HG03060 (cell line): ENCODE measurements at regions not wholly inside any gene's neighbourhood (a gene's known extent, or its start where the extent isn't known, plus 50 kb on each side); places are given as distances from the start of the nearest gene placed in this dataset.

ENCODE experiments used
- ATAC-seq: cut with Tn5 transposase; IDR thresholded peaks from one replicate; pipeline ENCODE4 v1.9.1; 2021; ENCODE audit warnings: low read depth, moderate number of reproducible peaks; ENCODE audit not compliant: unreplicated experiment

DNA sequence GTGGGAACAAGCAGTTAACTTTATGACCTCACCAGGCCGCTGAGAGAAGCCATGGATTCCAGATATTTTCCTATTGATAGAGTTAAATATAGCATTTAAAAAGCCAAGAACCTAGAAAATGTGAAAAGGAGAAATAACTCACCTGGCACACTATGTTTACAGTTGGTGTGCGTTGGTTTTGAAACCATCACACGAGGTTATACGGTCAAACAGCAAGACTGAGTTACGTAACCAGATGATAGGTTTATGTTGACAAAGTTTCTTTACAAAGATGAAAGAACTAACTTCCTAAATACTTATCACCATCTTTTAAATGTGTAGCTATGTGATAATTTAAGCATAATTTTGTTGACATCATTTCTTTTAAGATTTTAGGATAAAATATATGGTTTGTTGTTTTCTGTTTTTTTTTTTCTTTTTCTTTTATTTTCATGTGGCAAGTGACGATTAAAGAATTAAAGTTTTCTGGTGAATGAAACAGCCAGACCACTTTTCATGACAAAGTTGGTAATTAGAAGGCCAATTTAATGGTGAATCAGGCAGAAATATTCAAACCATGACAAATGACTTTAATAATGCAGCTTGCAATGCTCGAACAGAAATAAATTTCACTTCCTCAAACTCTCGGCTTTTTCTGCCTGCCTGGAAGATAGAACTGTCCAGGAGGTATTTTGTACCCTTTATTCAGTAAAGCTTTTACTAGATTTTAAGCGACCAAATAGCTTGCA, 339.1 kb upstream of the OBI1 start:
- ATAC-seq = no peak

DNA sequence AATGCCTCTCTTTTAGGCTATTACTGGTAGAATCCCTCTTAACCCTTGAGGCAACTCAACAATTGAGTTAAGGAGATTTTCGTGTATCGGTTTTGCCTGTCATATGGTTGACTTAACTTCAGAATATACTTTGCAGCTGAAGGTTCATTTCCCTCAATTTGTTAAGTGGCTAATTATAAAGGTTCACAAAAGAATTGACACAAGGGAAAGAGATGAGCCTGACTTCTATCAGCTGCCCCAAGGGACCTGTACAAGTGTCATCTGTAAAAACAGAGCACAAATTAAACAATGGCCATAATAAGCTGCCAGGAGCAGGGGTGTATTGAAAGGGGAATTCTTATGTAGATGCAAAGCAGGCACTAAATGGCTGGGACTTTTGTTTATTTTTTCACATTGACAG, 334.8 kb upstream of the OBI1 start:
- ATAC-seq = no peak

- ATAC-seq = no peak
These were observed 323.0 kb upstream of the OBI1 start for GRCh38 chr13:78981913-78982312.

DNA sequence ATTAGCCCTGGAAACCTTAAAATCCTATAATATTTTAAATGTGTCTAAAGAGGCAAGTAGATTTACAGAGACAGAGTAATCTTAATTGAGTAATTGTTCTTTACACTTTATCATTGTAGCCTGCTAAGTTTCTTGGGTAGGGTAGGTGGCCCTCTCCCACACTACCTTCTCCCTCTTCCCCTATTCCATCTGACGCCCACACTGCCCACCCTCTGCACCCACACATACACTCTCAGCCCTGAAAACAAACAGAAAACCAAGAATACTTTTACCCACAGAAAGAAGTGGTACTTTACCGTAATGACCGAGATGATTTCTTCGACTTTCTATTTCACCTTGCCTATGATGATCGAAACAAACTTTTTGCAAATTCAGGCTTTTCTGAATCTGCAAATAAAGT, 320.4 kb upstream of the OBI1 start:
- ATAC-seq = no peak

DNA sequence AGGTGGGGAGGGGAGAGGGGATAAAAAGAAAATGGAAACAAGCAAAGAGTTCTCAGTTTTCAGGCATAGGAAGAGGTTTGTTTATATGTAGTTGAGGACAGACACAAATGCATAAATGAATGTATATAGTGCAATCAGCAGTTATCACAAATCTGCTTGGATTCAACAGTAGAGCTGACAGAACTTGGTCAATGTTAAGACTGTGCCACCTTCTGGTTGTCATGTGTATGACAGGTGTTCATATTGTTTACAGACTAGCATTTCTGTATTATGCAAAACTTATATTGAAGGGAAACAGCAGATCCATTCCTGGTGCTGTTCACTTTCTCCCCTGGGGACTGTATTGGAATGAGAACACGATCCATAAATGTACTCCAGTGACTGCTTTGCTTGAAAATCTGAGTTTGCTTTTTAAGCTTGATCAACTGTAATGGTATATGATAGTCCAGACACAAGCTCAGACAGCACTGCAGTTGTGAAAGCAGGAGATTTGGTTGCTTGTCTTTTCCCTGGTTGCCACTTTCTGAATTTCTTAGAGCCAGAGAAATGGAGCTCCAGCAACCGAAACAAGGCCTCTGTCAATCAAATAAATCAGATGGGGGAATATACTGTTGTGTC, 319.5 kb upstream of the OBI1 start:
- ATAC-seq = peak; percentile 97

- no peak for ATAC-seq
These were observed 318.4 kb upstream of the OBI1 start for GRCh38 chr13:78977311-78977710.

GRCh38 chr13:78976696-78977095, 317.7 kb upstream of the OBI1 start:
- ATAC-seq = no peak

DNA sequence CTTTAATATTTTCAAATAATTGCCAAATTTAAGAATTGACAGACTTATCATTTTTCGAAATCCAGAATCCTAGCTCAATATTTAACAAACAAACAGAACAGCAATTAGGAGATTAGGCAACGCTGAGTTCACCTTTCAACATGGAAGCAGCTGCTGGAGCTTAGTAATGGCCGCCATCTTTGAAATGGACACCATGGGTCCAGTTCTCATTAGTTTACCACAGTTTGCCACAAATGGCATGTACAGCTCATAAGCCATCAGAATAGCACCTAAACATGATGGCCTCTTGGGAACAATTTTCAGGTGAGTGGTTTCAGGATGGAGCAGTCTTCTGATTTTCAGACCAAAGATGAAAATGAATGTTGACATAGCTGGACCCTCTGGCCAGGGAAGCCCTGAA, 313.6 kb upstream of the OBI1 start:
- no peak for ATAC-seq

GRCh38 chr13:78971355-78972025, 312.5 kb upstream of the OBI1 start:
- no peak for ATAC-seq

GRCh38 chr13:78960881-78961280, 301.9 kb upstream of the OBI1 start:
- ATAC-seq = no peak

- no peak for ATAC-seq
These were observed 299.1 kb upstream of the OBI1 start for GRCh38 chr13:78958006-78958405.

DNA sequence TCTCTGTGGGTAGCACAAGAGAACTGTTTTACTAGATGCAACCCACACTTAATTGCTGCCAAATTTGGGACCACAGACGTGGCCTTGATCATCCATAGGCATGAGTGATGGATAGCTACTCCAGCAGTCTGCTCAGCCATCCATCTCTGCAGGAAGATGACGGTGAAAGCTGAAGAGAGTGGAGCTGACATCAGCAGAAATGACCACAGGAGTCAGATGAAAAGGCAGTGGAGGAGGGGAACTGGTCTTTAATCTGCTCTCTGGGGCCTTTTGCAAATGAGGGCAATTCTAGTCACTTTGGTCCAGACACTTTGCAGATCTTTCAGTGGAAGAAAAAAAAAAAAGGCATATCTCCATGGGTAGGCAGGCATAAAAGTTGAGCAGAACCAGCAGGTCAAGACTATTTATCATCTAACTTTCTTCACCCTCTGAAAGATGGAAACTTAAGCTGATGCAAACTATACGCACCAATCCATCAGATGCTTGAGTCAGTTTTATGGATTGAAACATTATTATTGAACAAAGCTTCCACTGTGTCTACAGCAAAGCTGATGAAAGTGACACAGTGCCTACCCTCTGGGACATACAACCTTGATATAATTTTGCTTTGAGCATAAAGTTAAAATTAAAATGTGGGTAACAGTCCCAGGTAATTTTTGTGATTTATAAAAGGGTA, 281.6 kb upstream of the OBI1 start:
- ATAC-seq = no peak

DNA sequence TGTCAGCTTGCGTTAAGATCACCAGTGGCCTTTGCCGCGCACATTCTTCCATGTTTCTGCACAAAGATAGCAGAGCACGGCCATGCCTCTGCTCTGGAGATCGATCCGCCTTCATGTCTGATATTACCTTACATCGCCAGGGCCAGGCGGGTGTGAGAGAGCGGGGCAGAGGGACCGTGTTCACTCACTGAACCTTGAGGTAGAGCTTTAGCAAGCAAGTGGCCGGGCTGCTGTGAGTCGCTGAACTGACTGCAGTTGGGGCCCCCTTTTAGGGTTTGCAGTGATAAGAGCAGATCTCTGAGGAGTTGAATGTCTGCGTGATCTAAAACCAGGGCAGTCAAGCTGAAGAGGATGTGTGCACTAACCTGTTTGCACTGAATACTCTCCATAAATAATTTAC, 275.4 kb upstream of the OBI1 start:
- no peak for ATAC-seq

DNA sequence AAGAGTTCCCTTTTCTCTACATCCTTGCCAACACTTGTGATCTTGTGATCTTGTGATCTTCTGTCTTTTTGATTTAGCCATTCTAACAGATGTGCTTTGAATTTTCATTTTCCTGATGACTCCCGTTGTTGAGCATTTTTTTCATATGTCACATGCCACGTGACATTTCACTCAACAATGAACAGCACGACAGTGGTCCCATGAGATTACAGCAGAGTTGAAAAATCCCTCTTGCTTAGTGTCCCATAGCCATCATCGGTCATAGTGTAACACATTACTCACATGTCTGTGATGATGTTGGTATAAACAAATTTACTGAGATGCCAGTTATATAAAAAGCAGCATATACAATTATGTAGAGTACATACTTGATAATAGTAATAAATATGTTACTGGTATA, 256.1 kb upstream of the OBI1 start:
- no peak for ATAC-seq

DNA sequence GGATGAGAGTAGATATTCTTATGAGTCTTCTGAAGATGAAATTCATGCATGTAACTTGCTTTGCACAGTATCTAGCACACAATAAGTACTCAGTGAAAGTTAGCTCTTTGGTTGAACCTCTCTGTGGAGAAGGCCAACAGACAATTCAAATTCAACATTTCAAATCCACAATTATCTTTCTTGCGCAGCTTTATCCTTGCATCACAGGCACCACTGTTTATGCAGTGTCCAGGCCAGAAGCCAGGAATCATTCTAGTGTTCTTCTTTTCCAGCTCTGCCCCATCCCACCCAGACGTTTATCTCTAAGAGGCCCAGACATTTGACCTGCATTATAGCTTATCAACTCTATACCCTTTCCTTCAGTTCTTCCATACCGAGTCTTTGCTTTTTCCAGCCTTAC, 254.7 kb upstream of the OBI1 start:
- ATAC-seq = no peak

DNA sequence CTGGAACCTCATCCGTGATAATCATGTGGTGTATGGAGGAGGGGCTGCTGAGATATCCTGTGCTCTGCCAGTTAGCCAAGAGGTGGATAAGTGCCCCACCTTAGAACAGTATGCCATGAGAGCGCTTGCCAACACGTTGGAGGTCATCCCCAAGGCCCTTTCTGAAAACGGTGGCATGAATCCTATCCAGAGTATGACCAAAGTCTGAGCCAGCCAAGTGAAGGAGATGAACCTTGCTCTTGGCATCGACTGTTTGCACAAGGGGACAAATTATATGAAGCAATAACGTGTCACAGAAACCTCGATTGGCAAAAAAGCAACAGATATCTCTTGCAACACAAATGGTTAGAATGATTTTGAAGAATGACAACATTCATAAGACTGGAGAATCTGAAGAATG, 251.2 kb upstream of the OBI1 start:
- no peak for ATAC-seq

- no peak for ATAC-seq
These were observed 250.3 kb upstream of the OBI1 start for GRCh38 chr13:78909276-78909675.

GRCh38 chr13:78907006-78907405, 248.1 kb upstream of the OBI1 start:
- ATAC-seq = no peak

DNA sequence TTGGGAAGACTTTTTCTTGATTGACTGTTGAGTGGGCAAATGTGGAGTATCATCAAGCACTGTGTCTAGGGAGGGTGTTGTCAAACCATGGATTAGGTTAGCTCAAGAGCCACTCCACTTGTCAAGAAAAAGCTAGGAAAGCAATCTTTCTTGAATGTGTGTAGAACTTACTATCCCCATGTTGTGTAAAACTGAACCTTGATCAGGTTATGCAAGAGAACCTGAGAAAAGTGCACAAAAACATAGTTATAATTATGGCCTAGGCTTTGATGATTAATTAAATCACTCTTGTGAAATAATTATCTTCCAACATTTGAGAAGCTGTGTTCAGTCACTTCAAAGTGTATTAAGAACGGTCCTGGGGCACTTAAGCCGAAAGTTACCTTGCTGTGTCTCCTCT, 238.2 kb upstream of the OBI1 start:
- no peak for ATAC-seq

GRCh38 chr13:78884571-78884970, 225.6 kb upstream of the OBI1 start:
- no peak for ATAC-seq

GRCh38 chr13:78881751-78882150, 222.8 kb upstream of the OBI1 start:
- no peak for ATAC-seq
